A549 (cell line): ENCODE measurements at regions not wholly inside any gene's neighbourhood (a gene's known extent, or its start where the extent isn't known, plus 50 kb on each side); places are given as distances from the start of the nearest gene placed in this dataset.
"Not testable (repeated sequence)": the region's sequence is repeated elsewhere in the genome, so short reads cannot be mapped to it uniquely, and the experiment has no call there.

ENCODE experiments used
- CEBPB ChIP-seq, 2 experiments: fragments of >200 bp in 1 of 2; sonication (Bioruptor Twin) in 1 of 2; formaldehyde crosslinking in 1 of 2; IDR thresholded peaks; 2 replicates each; pipeline ENCODE4 v1.6.1; 2012 to 2016
- EHMT2 ChIP-seq: fragments of 200-600 bp; sonication (generic); IDR thresholded peaks from 2 replicates; pipeline ENCODE4 v1.6.1; 2016; ENCODE audit warnings: antibody characterized with exemption, low read depth, mild to moderate bottlenecking, moderate library complexity
- HOXA7 ChIP-seq: fragments of 250-450 bp; sonication (Bioruptor Pico); IDR thresholded peaks from 2 replicates; pipeline ENCODE4 v1.5.0; 2020; ENCODE audit warnings: mild to moderate bottlenecking, moderate library complexity

- TF ChIP-seq HOXA7 (CRISPR knock-in tag); EHMT2; CEBPB (IDR thresholded peaks at IDR 0.05): not testable (repeated sequence)
These were observed 1353.4 kb upstream of the CDH18 start for GRCh38 chr5:21341203-21341947.
